ENCODE measurements at regions not wholly inside any gene's neighbourhood (a gene's known extent, or its start where the extent isn't known, plus 50 kb on each side); places are given as distances from the start of the nearest gene placed in this dataset.
"Not testable (repeated sequence)": the region's sequence is repeated elsewhere in the genome, so short reads cannot be mapped to it uniquely, and the experiment has no call there.

DNA sequence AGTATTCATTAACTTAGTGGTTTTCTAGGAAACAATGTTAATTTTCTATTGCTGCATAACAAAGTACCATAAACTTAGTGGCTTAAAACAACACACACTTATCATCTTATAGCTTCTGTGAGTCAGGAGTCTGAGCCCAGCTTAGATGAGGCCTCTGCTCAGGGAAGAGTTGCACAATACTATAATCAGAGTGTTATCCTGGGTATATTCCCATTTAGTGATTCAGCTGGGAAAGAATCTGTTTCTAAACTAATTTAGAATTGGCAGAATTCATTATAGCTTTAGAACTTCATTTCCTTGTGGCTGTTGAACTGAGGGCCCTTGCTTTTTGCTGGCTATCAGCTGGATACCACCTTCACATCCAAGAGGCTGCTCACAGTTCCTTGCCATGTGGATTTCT is 515.5 kb downstream of the BRINP3 start:
- no peak for DNase-seq (ENCODE audit: low read depth, low spot score)
- no peak overlapping the region for H3K4me3 ChIP-seq (ENCODE audit: low read length)

GRCh38 chr1:189970331-189971230 is 507.1 kb downstream of the BRINP3 start:
- no peak overlapping the region for H3K4me3 ChIP-seq (ENCODE audit: low read length)
- DNase-seq (ENCODE audit: low read depth, low spot score) = no peak

- DNase-seq (ENCODE audit: low read depth, low spot score) = no peak
These were observed 506.0 kb downstream of the BRINP3 start for GRCh38 chr1:189971656-189972055.

DNA sequence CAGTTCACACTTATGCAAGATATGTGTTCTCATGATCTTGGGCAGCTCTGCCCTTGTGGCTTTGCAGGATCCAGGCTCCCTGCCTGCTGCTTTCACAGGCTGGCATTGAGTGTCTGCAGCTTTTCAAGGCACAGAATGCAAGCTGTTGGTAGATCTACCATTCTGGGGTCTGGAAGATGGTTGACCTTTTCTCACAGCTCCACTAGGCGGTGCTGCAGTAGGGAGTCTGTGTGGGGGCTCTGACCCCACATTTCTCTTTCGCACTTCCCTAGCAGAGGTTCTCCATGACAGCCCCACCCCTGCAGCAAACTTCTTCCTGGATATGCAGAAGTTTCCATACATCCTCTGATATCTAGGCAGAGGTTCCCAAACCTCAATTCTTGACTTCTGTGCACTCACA is 500.5 kb downstream of the BRINP3 start:
- DNase-seq (ENCODE audit: low read depth, low spot score) = no peak
- H3K4me3 ChIP-seq (ENCODE audit: low read length) = no peak overlapping the region

More at GRCh38 chr1:189971656-189972055, 506.0 kb downstream of the BRINP3 start:
- no peak overlapping the region for H3K4me3 ChIP-seq (ENCODE audit: low read length)

GRCh38 chr1:189983166-189983890 is 494.3 kb downstream of the BRINP3 start:
- no peak overlapping the region for H3K4me3 ChIP-seq (ENCODE audit: low read length)
- DNase-seq (ENCODE audit: low read depth, low spot score) = no peak

GRCh38 chr1:189986516-189986915 is 491.1 kb downstream of the BRINP3 start:
- no peak for DNase-seq (ENCODE audit: low read depth, low spot score)

GRCh38 chr1:189987509-189987908 is 490.2 kb downstream of the BRINP3 start:
- no peak overlapping the region for H3K4me3 ChIP-seq (ENCODE audit: low read length)
- no peak for DNase-seq (ENCODE audit: low read depth, low spot score)

More at GRCh38 chr1:189986516-189986915, 491.1 kb downstream of the BRINP3 start:
- H3K4me3 ChIP-seq (ENCODE audit: low read length) = no peak overlapping the region

DNA sequence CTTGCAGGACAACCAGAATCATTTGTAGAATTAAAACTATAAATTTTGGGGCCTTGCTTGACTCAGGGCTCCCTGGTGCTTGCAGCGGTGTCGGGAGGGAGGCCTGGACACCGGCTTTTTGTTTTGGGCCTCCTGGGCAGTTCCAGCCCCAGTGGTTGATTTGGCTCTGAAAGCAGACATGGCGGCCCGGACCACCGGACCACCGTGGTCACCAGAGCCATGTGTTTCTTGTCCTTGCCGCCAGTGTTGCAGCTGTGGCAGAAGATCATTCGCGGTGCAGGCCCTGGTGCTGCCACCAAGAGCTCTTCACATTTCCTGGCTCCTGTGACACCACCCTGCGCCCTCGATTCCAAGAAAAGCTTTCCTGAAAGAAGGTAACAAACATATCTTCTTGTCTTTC is 484.8 kb downstream of the BRINP3 start:
- H3K4me3 ChIP-seq (ENCODE audit: low read length) = no peak overlapping the region
- DNase-seq (ENCODE audit: low read depth, low spot score) = no peak

- DNase-seq (ENCODE audit: low read depth, low spot score) = no peak
- H3K4me3 ChIP-seq (ENCODE audit: low read length) = no peak overlapping the region
These were observed 477.2 kb downstream of the BRINP3 start for GRCh38 chr1:190000365-190000872.

DNA sequence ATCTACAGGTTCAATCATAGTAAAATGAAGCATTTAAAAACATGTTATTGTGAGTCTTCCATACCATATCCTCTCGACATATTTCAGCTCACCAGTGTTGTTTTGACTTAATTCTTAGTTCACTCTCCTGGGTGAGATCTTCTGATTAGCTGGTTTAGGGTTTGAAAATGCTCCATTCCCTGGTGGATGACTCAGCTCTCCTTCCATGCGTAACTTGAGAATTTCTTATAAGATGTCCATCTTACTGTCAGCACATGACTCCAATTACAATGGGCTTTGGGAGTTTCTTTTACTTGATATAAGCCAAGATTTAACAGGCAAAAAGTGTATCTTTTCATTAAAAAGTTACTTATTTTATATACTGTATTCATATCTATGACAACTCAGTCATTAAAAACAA is 476.5 kb downstream of the BRINP3 start:
- H3K4me3 ChIP-seq (ENCODE audit: low read length) = no peak overlapping the region
- DNase-seq (ENCODE audit: low read depth, low spot score) = no peak

- no peak overlapping the region for H3K4me3 ChIP-seq (ENCODE audit: low read length)
- DNase-seq (ENCODE audit: low read depth, low spot score) = no peak
These were observed 474.3 kb downstream of the BRINP3 start for GRCh38 chr1:190003376-190003775.

GRCh38 chr1:190011585-190011984 is 466.1 kb downstream of the BRINP3 start:
- no peak overlapping the region for H3K4me3 ChIP-seq (ENCODE audit: low read length)
- no peak for DNase-seq (ENCODE audit: low read depth, low spot score)

DNA sequence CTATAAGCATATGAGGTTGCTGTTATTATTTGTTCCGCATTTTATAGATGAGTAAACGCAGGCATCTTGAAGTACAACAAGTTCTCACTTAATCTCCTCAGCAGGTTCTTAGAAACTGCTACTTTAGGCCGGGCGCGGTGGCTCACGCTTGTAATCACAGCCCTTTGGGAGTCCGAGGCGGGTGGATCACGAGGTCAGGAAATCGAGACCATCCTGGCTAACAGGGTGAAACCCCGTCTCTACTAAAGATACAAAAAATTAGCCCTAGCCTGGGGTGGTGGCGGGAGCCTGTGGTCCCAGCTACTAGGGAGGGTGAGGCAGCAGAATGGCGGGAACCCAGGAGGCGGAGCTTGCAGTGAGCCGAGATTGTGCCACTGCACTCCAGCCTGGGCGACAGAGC is 458.5 kb downstream of the BRINP3 start:
- not testable (repeated sequence) for DNase-seq (ENCODE audit: low read depth, low spot score); H3K4me3 ChIP-seq (ENCODE audit: low read length)

- no peak for DNase-seq (ENCODE audit: low read depth, low spot score)
- H3K4me3 ChIP-seq (ENCODE audit: low read length) = no peak overlapping the region
These were observed 457.9 kb downstream of the BRINP3 start for GRCh38 chr1:190019717-190020116.

DNA sequence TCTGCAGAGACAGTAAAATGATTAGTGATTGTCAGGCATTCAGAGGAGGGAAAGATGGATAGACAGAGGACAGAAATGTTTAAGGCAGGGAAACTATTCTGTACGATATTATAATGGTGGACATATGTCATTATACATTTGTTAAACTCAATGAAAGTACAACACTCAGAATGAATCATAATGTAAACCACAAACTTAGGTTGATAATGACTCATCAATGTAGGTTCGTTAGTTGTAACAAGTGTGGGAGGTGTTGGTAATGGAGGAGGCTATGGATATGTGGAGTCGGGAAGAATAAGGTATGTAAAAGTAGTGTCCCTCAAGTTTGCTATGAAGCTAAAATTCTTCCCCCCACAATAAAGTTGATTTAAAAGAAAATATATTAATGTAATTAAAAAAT is 455.0 kb downstream of the BRINP3 start:
- no peak overlapping the region for H3K4me3 ChIP-seq (ENCODE audit: low read length)
- no peak for DNase-seq (ENCODE audit: low read depth, low spot score)

DNA sequence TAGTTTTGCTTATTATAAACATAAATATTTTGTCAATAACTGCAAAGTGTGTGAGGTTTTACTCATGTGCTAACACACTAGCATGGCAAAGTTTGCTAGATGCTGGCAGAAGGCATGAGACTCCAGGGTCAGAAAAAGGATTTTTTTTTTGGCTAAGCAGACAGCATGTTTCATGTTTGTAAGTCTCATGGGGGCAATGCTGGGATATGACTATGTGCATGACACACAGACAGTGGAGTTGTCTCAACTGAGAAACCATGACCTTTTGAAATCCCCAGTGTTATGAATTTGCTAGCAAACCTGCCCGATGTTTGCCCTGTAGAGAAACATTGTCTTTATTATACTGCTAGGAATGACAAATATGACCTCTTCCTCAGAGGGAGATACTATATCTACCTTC is 448.2 kb downstream of the BRINP3 start:
- H3K4me3 ChIP-seq (ENCODE audit: low read length) = no peak overlapping the region
- DNase-seq (ENCODE audit: low read depth, low spot score) = no peak

DNA sequence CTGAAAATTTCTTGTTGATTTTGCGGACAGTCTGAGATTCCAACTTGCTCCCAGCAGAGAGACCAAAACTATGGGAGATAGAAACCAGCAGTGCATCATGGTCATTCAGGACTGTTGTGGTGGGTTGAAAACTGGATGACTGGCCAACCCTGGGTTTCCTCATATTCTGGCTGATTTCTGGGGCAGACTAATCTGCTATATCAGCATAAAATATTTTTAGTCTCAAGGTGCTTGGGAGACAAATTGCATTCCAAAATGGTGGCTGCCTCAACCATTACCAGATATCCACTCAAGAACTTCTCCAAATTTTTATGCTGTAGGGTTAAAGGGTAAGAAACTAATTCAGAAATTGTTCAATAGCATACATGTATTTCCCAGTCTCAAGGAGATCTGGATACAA is 434.0 kb downstream of the BRINP3 start:
- H3K4me3 ChIP-seq (ENCODE audit: low read length) = no peak overlapping the region
- DNase-seq (ENCODE audit: low read depth, low spot score) = no peak

GRCh38 chr1:190046231-190046630 is 431.4 kb downstream of the BRINP3 start:
- DNase-seq (ENCODE audit: low read depth, low spot score) = no peak
- no peak overlapping the region for H3K4me3 ChIP-seq (ENCODE audit: low read length)
